Stomach (tissue), 4 donors: ENCODE measurements at regions not wholly inside any gene's neighbourhood (a gene's known extent, or its start where the extent isn't known, plus 50 kb on each side); places are given as distances from the start of the nearest gene placed in this dataset.

Experiments used
- POLR2A ChIP-seq, 4 donors: fragments of 450-650 bp; IDR thresholded peaks; one replicate each; pipeline ENCODE4 v1.6.1; 2016; ENCODE audit warnings: antibody characterized with exemption in 4 of 4, control low read depth in 2 of 4, mild to moderate bottlenecking in 1 of 4, moderate library complexity in 1 of 4
- POLR2AphosphoS5 ChIP-seq, 3 donors: sonication (generic); formaldehyde crosslinking; IDR thresholded peaks; one replicate each; pipeline ENCODE4 v1.6.1; 2016; ENCODE audit warnings: antibody characterized with exemption in 3 of 3
- TF ChIP-seq, protein P1 (sequence below), 7 experiments: fragments of 450-650 bp in 4 of 7; fragments of 200-600 bp in 3 of 7; sonication (generic) in 3 of 7; IDR thresholded peaks; one replicate each; pipeline ENCODE4 v1.5.1; 2016 to 2019; ENCODE audit warnings: antibody characterized with exemption in 7 of 7, control low read depth in 2 of 7, mild to moderate bottlenecking in 1 of 7

DNA sequence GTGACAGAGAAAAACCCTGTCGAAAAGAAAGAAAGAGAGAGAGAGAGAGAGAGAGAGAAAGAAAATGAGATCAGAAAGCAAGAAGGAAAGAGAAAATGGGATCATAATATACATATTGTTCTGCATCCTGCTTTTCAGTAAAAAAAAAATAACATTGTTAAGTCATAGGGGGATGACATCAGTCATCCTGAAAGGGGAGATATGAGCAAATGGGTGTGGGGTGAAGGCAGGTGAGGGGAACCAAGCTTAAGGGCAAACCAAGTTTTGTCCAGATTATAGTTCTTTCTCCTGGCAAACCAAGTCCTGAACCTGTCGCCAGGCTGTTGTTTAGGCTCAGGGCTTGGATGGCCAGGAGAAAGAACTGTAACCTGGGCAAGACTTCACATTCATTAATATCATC is 92.6 kb upstream of the TMTC4 start:
- TF ChIP-seq, protein P1, sequence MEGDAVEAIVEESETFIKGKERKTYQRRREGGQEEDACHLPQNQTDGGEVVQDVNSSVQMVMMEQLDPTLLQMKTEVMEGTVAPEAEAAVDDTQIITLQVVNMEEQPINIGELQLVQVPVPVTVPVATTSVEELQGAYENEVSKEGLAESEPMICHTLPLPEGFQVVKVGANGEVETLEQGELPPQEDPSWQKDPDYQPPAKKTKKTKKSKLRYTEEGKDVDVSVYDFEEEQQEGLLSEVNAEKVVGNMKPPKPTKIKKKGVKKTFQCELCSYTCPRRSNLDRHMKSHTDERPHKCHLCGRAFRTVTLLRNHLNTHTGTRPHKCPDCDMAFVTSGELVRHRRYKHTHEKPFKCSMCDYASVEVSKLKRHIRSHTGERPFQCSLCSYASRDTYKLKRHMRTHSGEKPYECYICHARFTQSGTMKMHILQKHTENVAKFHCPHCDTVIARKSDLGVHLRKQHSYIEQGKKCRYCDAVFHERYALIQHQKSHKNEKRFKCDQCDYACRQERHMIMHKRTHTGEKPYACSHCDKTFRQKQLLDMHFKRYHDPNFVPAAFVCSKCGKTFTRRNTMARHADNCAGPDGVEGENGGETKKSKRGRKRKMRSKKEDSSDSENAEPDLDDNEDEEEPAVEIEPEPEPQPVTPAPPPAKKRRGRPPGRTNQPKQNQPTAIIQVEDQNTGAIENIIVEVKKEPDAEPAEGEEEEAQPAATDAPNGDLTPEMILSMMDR (IDR thresholded peaks at IDR 0.05) = no peak
- no peak for TF ChIP-seq POLR2A (IDR thresholded peaks at IDR 0.05)
- no peak for TF ChIP-seq POLR2AphosphoS5 (IDR thresholded peaks at IDR 0.05)
